NCI-H2227 (cell line): ENCODE measurements at regions not wholly inside any gene's neighbourhood (a gene's known extent, or its start where the extent isn't known, plus 50 kb on each side); places are given as distances from the start of the nearest gene placed in this dataset.
"Not testable (repeated sequence)": the region's sequence is repeated elsewhere in the genome, so short reads cannot be mapped to it uniquely, and the experiment has no call there.

Experiments
- DNase-seq: peaks from one replicate; lab custom pipeline; 2025; ENCODE audit not compliant: unreplicated experiment; lab: John Stamatoyannopoulos, UW

DNA sequence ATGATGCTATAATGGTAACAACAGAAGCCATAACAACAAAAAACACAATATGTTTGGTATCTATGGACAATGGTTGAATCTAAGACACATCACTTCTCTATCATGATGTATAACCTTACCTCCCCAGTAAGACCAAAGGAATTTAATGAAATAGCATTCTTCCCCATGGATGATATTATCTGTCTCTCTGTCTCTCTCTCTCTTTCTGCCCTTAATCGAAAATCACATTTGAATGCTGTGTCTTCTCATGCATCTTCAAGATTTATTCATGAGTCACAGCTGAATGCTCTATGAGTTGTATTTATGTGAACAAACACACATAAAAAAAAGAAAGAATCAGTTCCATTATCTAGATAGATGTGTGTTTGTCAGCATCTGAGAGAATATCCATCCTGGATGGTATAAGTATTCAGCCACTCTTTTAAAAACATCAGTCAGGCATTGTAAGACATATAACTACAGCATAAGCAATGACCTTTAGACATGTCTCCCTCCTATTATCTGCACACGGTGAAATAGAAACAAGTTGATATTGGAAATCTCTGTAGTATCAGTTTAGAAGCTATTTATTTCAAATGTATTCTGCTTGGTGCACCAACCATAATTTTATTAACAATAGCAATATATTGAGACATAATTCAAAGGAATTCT is 433.3 kb downstream of the TOX3 start:
- DNase-seq, result no peak

DNA sequence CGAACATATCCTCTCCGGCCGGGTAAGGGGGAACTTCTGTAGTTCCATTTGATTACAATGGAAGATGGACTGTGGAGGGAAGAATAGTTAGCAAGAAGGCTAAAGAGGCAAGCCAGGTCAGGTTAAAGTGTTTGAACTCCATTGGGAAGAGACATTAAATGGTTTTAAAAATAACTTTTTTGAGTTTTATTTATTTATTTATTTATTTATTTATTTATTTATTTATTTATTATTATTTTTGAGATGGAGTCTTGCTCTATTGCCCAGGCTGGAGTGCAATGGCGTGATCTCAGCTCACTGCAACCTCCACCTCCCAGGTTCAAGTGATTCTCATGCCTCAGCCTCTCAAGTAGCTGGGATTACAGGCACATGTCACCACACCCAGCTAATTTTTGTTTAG is 441.9 kb downstream of the TOX3 start:
- DNase-seq, result not testable (repeated sequence)

DNA sequence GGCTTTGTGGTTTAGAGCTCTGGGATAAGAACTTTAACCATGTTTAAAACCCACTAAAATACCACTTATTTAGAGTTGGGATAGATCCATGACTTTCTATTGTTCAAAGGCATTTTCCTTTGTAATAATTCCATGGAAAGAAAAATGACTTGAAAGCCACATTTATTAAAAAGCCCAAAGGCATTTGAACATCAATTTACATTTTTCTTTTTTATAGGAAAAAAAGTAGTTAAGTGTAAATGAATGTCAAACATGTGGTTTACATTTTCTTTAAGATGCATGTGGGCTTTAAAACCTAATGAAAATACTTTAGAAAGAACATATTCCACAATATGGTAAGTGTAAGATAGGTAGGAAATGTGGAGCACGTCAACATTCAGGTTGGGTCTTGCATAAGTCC is 443.2 kb downstream of the TOX3 start:
- DNase-seq, result no peak

DNA sequence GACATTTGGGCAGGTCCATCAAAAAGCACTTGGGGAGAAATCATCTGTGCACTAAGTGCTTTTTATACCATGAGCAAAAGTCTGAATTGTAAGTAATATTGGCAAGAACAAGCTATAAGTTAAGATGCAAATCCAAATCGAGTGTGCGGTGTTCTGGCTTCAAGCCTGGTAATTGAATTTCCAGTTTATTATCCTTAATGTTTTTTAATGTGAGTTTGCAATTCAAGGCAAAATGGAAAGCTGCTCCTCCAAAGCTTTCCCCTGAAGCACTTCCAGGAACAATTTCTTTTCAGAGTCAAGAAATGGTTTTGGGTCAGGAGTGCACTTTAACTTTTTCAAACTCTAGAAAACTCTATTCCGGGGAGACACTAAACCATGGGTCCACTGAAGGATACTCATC is 445.7 kb downstream of the TOX3 start:
- no peak for DNase-seq

DNA sequence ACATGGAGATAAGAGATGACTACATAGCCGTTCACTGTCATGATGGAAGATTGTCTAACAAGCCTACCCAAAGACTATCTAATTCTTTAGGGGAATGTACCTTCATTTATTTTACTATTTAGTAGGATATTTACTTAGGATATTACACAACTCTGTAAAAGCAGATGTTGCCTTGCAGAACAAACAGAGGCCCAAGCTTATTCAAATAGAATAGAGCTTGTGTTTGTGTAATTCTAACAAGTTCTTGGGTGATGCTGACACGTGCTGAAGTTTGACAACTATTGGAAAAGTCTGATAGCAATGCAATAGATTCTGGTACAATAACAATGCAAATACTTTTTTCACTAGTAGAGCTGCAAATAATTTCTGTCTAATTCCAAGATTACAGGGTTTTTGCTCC is 447.6 kb downstream of the TOX3 start:
- no peak for DNase-seq

DNA sequence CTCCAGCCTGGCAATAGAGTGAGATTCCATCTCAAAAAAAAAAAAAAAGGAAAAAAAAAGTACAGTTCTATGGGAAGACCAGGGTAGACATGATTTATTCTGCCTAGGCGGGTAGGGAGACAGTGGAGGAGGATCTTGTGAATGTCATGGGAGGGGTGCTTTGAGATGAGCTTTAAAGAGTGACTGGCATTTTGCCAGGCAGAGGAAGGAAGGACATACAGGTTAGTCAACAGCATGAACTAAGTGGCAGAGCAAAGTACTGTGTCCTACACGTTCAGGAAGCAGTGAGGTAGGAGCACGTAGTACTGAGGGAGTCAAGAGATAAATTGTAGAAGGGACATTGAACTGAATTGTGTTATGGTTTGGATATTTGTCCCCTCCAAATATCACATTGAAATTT is 451.5 kb downstream of the TOX3 start:
- no peak for DNase-seq

DNA sequence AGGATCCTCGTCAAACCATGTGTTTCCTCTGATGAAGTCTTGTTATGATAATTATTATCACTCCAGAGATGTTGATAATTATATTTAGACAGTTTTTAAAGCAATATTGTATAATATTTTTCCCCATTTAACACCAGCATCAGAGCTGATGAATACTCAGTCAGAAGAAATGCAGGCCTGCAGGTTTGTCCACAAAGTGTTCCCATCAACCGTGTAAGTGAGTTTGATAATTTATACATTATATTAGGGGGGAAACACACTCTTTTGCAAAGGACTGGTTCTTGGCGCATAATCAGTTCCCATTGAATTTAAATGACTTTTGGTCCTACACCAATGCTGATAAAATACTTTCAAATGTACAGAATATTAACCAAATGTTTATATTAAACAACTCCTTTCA is 454.8 kb downstream of the TOX3 start:
- no peak for DNase-seq

DNA sequence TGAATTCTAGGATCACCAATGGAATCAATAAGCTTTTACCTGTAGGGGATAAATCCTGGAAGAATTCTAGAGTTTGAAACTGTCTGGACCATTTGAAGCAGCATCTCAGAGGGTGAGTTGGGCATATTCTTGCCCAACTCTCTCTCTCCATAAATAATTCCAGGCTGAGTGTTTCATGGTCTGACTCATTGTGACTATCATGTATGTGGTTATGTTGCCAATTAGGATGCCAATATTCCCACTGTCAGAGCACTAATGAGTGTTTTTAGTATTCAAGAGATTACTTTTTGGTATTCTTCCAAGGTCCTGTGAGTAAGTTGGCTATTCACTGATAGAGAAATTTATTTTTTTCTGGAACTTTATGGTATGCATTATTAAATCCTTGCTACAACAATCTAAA is 456.9 kb downstream of the TOX3 start:
- no peak for DNase-seq

DNA sequence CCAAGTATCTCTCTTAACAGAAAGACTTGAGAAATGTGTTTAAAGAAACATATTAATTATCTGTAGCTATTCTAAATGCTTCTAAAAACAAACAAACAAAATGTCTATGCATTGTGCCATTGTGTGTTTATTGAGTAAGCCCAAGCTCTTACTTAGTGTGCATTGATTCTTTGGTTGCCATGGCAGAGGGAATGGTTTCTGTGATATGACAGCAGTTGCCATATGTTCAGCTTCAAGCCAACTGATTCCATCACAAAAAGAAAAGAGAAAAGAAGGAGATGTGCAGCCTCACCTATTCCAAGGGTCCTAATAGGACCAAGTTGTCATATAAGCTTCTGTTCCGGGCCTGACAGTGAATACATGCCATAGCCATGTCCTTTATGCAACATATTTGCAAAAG is 457.5 kb downstream of the TOX3 start:
- DNase-seq, result no peak

DNA sequence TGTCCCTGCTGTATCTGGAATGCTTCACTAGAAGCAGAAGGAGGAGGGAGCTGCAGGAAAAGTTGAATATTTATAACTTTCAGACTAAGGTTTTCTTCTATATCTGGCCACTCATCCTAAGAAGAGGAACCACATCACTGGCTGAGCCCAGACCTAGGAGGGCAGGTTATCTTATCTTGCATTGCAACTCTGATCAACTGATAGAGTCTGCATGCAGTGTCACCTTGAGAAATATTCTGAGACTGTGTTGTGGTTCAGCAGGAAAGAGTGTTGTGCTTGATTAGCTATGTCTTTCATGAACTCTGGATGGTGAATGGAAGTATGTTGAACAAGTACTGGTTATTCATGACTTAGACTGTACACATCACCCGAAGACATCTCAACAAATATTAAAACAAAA is 460.0 kb downstream of the TOX3 start:
- no peak for DNase-seq

DNA sequence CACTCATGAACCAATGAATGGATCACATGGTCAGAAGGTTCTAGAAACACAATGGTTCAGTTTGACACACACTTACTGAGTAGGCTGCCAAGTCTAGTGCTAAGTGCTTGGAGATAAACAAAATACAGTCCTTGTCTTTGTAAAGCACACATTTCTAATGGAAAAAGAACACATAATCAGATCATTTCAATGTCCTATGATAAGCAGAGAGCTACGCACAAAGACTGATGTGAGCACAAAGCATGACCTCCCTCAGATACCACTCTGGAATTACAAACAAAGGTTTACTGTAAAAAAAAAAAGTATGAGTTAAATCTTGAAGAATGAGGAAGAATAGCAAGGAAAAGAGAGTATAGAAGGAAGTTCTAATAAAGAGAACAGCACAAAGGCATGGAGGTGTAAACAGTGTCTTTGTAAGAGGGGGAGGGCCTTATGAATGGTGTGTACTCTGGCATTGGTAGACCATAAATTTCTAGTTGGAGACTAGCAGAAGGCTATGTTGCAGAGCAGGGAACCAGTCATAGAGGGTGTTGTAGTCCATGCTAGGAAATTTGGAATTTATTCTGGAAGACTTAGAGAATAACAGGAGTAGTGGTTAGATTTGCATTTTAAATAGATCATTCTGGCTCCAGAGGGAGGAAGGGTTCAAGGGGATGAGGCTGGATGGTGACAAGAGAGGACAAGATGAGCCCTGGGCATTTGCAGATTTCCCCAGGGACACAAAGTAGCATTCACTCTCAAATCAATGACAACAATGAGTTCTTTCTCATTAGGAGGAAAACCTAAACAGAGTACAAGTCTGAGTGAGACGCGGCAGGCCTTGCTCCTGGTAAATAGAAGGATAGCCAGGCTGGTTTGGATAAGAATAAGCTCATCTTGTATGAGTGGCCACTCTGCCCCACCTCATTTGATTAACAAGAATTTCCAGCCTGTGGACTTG is 468.0 kb downstream of the TOX3 start:
- no peak for DNase-seq

DNA sequence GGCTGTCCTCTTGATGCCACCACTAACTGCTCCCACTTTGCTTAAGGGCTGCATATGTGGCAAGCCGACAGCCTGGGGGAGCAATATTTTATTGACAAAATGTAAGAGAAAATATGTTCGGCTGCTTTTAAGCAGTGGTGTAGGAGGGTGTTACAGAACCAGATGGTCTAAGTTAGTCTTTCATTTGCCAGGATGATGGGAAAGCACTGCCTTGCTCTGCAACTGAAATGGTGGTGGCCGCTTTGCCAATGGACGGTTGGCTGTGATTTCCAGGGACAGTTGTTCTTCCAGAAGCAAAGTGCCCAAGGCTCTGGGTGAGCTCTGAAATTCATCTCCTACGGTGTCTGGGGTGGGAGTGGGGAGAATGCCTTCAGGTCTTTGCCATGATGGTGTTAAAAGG is 469.3 kb downstream of the TOX3 start:
- DNase-seq, result no peak

DNA sequence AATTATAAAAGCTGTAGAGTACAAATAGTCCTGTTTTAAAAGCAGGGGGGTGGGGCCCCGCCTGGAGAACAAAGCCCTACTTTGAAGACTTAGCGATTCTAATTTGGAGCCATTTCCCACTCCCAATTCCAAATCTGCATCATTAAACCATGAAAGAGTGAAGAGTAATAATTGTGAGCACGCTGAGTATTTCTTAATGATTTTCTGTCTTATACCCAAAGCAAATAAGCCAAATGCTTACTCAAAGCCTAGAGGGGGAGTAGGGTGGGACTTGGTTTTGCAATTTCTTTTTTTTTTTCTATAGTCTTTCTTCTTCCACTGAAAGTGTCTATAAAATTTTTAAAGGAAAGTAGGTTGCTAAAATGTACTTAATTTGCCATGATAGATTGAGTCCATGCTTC is 470.1 kb downstream of the TOX3 start:
- no peak for DNase-seq

DNA sequence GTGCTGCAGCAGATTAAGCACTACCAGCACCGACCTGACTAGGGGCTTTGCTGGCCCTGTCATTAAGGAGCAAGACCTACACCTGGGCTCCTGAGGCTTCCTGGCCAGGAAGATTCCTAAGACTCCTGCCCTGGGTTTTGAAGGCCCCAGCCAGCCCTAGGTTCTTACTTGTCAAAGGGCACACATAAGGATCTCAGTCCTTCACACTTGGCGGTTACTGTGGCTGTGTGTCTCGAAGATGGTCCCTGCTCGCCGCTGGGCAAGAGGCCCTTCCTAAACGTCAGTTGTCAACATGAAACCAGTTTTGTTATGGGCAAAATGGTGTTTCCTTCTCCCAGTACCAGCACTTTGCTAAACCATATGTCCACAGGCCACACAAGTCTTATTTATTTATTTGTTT is 470.6 kb downstream of the TOX3 start:
- no peak for DNase-seq

DNA sequence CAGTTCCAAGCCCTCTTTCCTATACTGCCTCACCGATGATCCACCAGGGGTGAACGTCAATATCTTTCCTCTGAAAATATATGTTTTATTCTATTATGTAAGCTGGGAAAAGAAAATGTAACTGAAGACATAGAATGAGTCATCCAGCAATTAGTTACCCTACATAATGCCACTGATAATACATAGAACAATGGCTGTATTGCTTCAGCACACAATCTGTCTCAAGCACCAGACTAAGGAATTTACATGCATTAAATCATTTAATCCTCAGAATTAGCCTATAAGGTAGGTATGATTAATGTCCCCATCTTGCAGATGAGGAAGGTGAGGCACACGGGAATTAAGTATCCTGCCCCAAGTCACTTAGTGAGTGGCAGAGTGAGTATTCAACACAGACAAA is 472.8 kb downstream of the TOX3 start:
- no peak for DNase-seq

DNA sequence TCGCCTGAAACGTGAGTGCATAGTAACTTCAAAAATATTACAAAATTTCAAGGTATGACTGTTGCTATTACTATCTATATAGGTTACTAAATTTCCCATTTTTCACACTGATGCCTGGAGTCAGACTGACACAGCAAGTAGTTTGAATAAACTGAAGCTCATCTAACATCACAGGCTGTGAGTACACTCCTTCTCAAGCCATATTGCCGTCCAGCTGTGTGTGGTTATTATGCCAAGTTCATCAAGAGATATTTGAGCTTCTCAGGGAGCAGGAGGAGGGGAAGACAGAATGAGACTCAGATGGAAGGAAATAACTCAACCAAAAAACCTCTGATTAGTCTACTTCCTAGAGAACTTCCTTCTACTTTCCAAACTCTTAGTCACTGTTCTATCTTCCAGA is 473.9 kb downstream of the TOX3 start:
- DNase-seq, result no peak

DNA sequence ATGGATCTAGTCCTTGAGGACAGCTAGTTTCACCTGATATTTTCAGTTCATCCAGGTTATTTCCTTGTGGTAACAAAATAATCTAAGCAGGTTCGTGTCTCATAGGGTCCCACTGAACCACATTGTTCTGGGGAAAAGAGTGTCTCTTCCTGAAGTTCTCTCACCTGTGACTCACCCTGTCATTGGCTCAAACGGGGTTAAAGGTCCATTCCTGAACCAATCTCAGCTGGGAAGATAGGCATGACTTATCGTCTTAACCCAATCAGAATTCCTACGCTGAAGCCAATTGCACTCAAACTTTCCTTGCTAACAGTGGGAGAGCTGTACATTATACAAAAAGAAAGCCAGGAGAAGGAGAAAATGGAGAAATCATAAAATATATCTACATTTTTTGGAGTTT is 475.8 kb downstream of the TOX3 start:
- DNase-seq, result no peak

DNA sequence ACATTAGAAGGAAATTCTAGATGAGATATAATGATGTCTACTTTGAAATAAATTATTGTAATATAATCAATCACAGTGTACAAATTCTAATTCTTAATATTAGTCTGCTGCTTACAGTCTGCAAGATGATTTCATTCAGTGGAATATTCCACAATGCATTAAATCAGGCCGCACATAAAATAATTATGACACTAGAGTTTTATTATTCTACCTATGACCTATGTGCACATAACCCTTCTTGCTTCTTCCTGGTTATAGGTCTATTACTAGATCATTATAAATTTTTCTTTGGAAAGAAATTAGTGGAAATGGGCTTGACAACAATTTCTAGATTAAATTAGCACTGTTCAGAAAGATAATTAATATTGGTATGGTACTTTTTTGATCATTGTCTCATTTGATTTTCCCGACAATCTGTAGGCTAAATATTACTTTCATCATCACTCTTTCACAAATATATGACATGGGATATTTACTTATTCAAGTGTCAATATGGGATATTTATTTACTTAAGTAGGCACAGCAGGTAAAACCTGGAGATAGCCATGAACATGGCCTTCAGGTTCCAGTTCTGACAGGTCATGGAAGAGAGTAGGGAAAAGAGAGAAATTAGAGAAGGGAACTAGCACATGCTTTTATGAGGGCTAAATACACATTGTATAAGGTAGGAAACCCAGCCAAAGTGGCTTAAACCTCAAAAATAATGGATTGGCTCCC is 476.4 kb downstream of the TOX3 start:
- no peak for DNase-seq

DNA sequence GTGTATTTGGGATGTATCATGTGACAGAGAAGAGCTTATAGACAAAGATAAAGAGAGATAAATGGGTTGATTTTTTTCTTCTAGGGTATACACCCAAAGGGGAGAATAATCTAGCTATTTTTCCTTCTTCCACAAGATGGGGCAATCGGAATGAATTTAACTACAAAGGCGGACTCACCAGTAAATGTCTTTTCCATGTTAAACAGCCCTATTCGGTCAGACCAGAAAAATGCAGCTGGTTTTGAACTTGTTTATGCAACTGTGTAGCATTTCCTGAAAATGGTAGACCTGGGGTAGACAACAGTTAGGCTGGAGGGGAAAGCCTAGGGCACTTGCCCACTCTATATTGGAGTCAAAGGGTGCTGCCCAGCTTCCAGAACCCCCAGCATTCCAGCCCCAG is 477.1 kb downstream of the TOX3 start:
- DNase-seq, result peak; percentile 51

DNA sequence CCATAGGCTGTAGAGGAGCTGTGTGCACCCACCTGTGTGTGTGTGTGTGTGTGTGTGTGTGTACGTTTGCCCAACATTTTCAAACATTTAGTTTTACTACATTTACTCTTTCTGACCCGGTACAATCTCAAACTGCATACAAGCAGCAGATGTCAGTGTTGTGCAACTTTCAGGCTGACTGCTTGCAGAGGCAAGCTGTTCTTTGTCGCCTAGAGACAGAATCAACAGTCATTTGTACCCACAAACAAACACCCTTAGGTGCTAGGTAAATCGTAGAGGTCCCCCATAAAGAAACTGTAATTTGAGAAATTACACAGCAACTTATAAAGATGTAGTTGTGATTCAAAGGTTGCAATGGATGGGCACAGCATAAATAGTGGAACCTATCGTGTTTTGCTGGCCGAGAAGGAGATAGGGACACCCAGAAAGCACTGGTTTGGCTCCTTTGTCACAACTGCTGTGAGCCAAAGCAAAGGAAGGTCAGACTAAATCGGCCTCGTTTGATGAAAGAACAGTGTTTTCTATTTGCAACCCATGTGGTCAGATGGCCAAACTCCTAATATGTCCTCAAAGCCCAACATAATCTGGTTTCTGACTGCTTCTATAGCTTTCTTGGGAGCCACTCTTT is 478.4 kb downstream of the TOX3 start:
- DNase-seq, result peak; percentile 59

DNA sequence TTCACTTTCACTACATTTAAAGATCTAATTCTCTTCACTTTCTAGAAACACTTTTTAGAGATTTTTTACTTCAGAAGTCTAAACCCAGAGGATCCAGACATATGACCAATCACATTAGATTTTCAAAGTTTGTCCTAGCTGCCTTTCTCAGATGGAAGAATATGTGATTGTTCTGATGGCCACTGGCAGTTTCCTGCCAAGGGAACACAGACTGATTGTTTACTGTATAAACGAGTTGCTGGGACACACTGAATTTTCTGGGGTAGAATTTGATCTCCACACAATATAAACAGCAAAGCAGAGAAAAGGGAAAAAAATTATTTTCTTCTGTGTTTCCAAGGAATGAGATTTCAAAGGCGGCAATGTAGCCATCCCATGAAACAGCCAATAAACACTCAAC is 480.0 kb downstream of the TOX3 start:
- DNase-seq, result no peak

DNA sequence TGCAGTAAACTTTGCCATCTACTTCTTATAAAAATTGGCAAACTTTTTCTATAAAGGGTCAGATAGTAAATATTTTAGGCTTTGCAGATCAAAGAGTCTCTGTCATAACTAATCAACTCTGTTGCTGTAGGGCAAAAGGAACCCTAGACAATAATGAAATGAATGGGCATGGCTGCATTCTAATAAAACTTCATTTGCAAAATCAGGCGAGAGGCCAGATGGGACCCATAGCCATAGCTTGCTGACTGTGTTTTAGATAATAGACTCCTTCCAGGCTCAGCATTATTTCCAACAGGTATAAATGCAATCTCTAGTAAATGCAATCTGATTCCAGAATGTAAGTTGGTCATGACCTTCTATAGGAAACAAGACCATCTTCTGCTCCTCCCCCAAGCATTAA is 490.7 kb downstream of the TOX3 start:
- no peak for DNase-seq
